Glutamatergic neuron (in vitro differentiated cells): ENCODE measurements at regions not wholly inside any gene's neighbourhood (a gene's known extent, or its start where the extent isn't known, plus 50 kb on each side); places are given as distances from the start of the nearest gene placed in this dataset.
"Not testable (repeated sequence)": the region's sequence is repeated elsewhere in the genome, so short reads cannot be mapped to it uniquely, and the experiment has no call there.

ENCODE experiments used
- DNase-seq: peaks from one replicate; pipeline ENCODE4 v3.0.0; 2022
- H3K27ac Mint-ChIP-seq: one replicate; pipeline ENCODE4 v1.8.0; 2020; ENCODE audit warnings: mild to moderate bottlenecking, mixed read lengths, inconsistent platforms; ENCODE audit not compliant: unreplicated experiment
- H3K27me3 Mint-ChIP-seq: one replicate; pipeline ENCODE4 v1.8.0; 2020; ENCODE audit warnings: mild to moderate bottlenecking, moderate library complexity, mixed read lengths, inconsistent platforms; ENCODE audit not compliant: unreplicated experiment
- H3K36me3 Mint-ChIP-seq: one replicate; pipeline ENCODE4 v1.8.0; 2020; ENCODE audit warnings: mild to moderate bottlenecking, mixed read lengths, inconsistent platforms; ENCODE audit not compliant: unreplicated experiment
- H3K4me1 Mint-ChIP-seq: one replicate; pipeline ENCODE4 v1.8.0; 2020; ENCODE audit warnings: mild to moderate bottlenecking, low read depth, mixed read lengths, inconsistent platforms; ENCODE audit not compliant: unreplicated experiment
- H3K4me3 Mint-ChIP-seq: one replicate; pipeline ENCODE4 v1.8.0; 2020; ENCODE audit warnings: mild to moderate bottlenecking, mixed read lengths, inconsistent platforms; ENCODE audit not compliant: unreplicated experiment
- H3K9me3 Mint-ChIP-seq: one replicate; pipeline ENCODE4 v1.8.0; 2020; ENCODE audit warnings: mild to moderate bottlenecking, moderate library complexity, mixed read lengths, inconsistent platforms; ENCODE audit not compliant: unreplicated experiment
- CTCF ChIP-seq: fragments of 200-600 bp; sonication (generic); IDR thresholded peaks from one replicate; pipeline ENCODE4 v1.5.0; 2021; ENCODE audit not compliant: partially characterized antibody, unreplicated experiment

GRCh38 chr2:194383401-194383800 is 1273.6 kb upstream of the SLC39A10 start:
- no peak for TF ChIP-seq CTCF
- DNase-seq: no peak
- Mint-ChIP-seq H3K4me1 (no peaks in the 10 kb centered on the region), H3K36me3 (peaks cover 6% of the 10 kb centered on the region), H3K4me3 (no peak overlapping the region), H3K27ac (no peak overlapping the region), H3K9me3 (peaks cover 4% of the 10 kb centered on the region), H3K27me3 (no peaks in the 10 kb centered on the region)

- H3K36me3 Mint-ChIP-seq: peaks cover 6% of the 10 kb centered on the region
- no peak overlapping the region for H3K27ac Mint-ChIP-seq
- no peaks in the 10 kb centered on the region for H3K27me3 Mint-ChIP-seq
- H3K9me3 Mint-ChIP-seq: peaks cover 4% of the 10 kb centered on the region
- H3K4me1 Mint-ChIP-seq: no peaks in the 10 kb centered on the region
- TF ChIP-seq CTCF: no peak
- no peak overlapping the region for H3K4me3 Mint-ChIP-seq
- DNase-seq: no peak
These were observed 1274.8 kb upstream of the SLC39A10 start for GRCh38 chr2:194382221-194382620.

GRCh38 chr2:194380011-194380410 is 1277.0 kb upstream of the SLC39A10 start:
- H3K4me1 Mint-ChIP-seq: no peaks in the 10 kb centered on the region
- peaks cover 6% of the 10 kb centered on the region for H3K36me3 Mint-ChIP-seq
- no peak overlapping the region for H3K4me3 Mint-ChIP-seq
- no peak for DNase-seq
- H3K9me3 Mint-ChIP-seq: peaks cover 4% of the 10 kb centered on the region
- H3K27me3 Mint-ChIP-seq: no peaks in the 10 kb centered on the region
- TF ChIP-seq CTCF: no peak
- no peak overlapping the region for H3K27ac Mint-ChIP-seq

GRCh38 chr2:194367390-194367789 is 1289.6 kb upstream of the SLC39A10 start:
- not testable (repeated sequence) for H3K27me3 Mint-ChIP-seq, H3K4me1 Mint-ChIP-seq, H3K36me3 Mint-ChIP-seq, H3K4me3 Mint-ChIP-seq, H3K9me3 Mint-ChIP-seq, DNase-seq, H3K27ac Mint-ChIP-seq

GRCh38 chr2:194363878-194364277 is 1293.1 kb upstream of the SLC39A10 start:
- peaks cover 2% of the 10 kb centered on the region for H3K4me1 Mint-ChIP-seq
- H3K36me3 Mint-ChIP-seq: peaks cover 9% of the 10 kb centered on the region
- no peak for TF ChIP-seq CTCF
- DNase-seq: no peak
- H3K27ac Mint-ChIP-seq: no peak overlapping the region
- H3K27me3 Mint-ChIP-seq: peaks cover 1% of the 10 kb centered on the region
- H3K9me3 Mint-ChIP-seq: peaks cover 4% of the 10 kb centered on the region
- no peak overlapping the region for H3K4me3 Mint-ChIP-seq

GRCh38 chr2:194363295-194363694 is 1293.7 kb upstream of the SLC39A10 start:
- H3K36me3 Mint-ChIP-seq: peaks cover 9% of the 10 kb centered on the region
- TF ChIP-seq CTCF: no peak
- H3K9me3 Mint-ChIP-seq: peaks cover 4% of the 10 kb centered on the region
- peaks cover 2% of the 10 kb centered on the region for H3K4me1 Mint-ChIP-seq
- no peak overlapping the region for H3K27ac Mint-ChIP-seq
- H3K4me3 Mint-ChIP-seq: no peak overlapping the region
- DNase-seq: no peak
- H3K27me3 Mint-ChIP-seq: peaks cover 1% of the 10 kb centered on the region
